CD8-positive, alpha-beta memory T cell (primary cell): ENCODE measurements at regions not wholly inside any gene's neighbourhood (a gene's known extent, or its start where the extent isn't known, plus 50 kb on each side); places are given as distances from the start of the nearest gene placed in this dataset.

Experiments used
- CTCF ChIA-PET: fragments of 350-600 bp; sonication (Branson Sonifier 250); formaldehyde crosslinking; loops from one replicate; lab custom pipeline; 2021; ENCODE audit warnings: antibody characterized with exemption; lab: Charles Lee
- POLR2A ChIA-PET: fragments of 350-600 bp; sonication (Branson Sonifier 250); formaldehyde crosslinking; loops from one replicate; lab custom pipeline; 2021; ENCODE audit warnings: antibody characterized with exemption; lab: Charles Lee
- DNase-seq, 5 donors: peaks; one replicate each; pipeline versions ENCODE4 v3.0.0 to v3.0.0-alpha.2; 2020 to 2022; ENCODE audit warnings: mixed read lengths in 1 of 5
- H3K27ac ChIP-seq: one replicate; pipeline ENCODE4 v1.7.0; 2013; ENCODE audit warnings: low read depth, mild to moderate bottlenecking, low read length, moderate library complexity
- H3K27me3 ChIP-seq: 2 replicates; pipeline ENCODE4 v1.7.0; 2013; ENCODE audit warnings: low read length, mild to moderate bottlenecking; ENCODE audit not compliant: insufficient read depth, poor library complexity, severe bottlenecking
- H3K36me3 ChIP-seq: 2 replicates; pipeline ENCODE4 v1.7.0; 2013; ENCODE audit warnings: mild to moderate bottlenecking, low read length, moderate library complexity; ENCODE audit not compliant: insufficient read depth
- H3K4me1 ChIP-seq: 2 replicates; pipeline ENCODE4 v1.7.0; 2013; ENCODE audit warnings: mild to moderate bottlenecking, low read length, moderate library complexity; ENCODE audit not compliant: insufficient read depth
- H3K4me3 ChIP-seq: 2 replicates; pipeline ENCODE4 v1.7.0; 2013; ENCODE audit warnings: mild to moderate bottlenecking, low read length
- H3K9me3 ChIP-seq: 2 replicates; pipeline ENCODE4 v1.7.0; 2013; ENCODE audit warnings: mild to moderate bottlenecking, low read length
- H3K27ac Mint-ChIP-seq, 8 donors: one replicate each; pipeline ENCODE4 v1.8.0; 2020 to 2021; ENCODE audit warnings: mixed read lengths in 8 of 8, mild to moderate bottlenecking in 6 of 8, inconsistent platforms in 3 of 8, moderate library complexity in 3 of 8
- H3K27me3 Mint-ChIP-seq, 2 donors: one replicate each; pipeline ENCODE4 v1.8.0; 2020 to 2021; ENCODE audit warnings: mixed read lengths in 2 of 2, mild to moderate bottlenecking in 1 of 2, moderate library complexity in 1 of 2
- H3K36me3 Mint-ChIP-seq, 3 donors: one replicate each; pipeline ENCODE4 v1.8.0; 2020 to 2021; ENCODE audit warnings: mixed read lengths in 3 of 3, inconsistent platforms in 1 of 3, mild to moderate bottlenecking in 1 of 3
- H3K4me1 Mint-ChIP-seq, 3 donors: one replicate each; pipeline ENCODE4 v1.8.0; 2020 to 2021; ENCODE audit warnings: mixed read lengths in 3 of 3, inconsistent platforms in 1 of 3, mild to moderate bottlenecking in 1 of 3
- H3K4me3 Mint-ChIP-seq, 7 donors: one replicate each; pipeline ENCODE4 v1.8.0; 2020 to 2021; ENCODE audit warnings: mixed read lengths in 7 of 7, mild to moderate bottlenecking in 6 of 7, moderate library complexity in 4 of 7, inconsistent platforms in 2 of 7
- H3K9me3 Mint-ChIP-seq, 5 donors: one replicate each; pipeline ENCODE4 v1.8.0; 2020 to 2022; ENCODE audit warnings: mixed read lengths in 5 of 5, mild to moderate bottlenecking in 3 of 5, moderate library complexity in 2 of 5, inconsistent platforms in 1 of 5

DNA sequence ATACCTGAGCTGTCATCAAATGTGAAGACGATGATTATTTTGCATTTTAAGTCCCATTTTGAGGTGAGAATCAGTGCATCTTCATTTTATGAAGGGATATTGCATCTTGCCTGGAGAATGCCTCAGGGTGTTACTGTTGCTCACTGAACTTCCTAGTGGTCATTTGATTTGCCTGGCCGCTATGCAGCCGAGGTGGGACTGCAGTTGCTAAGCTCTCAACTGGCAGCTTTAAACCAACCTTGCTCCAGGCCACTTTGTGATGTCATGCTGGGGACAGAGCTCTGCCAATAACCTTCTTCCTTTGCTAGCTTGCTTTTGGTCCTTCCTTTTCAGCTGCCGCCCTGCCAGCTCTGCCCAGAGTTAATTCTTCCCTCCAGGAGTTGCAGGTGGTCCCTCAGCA, 409.4 kb upstream of the B3GAT1 start:
- H3K9me3 ChIP-seq, result no peaks in the 10 kb centered on the region
- Mint-ChIP-seq H3K36me3 (no peaks in the 10 kb centered on the region), H3K27ac (no peak overlapping the region), H3K4me3 (no peak overlapping the region), H3K27me3 (peaks cover 16 to 54% of the 10 kb centered on the region in 2 donors), H3K9me3 (no peaks in the 10 kb centered on the region), H3K4me1 (no peaks in the 10 kb centered on the region)
- no peaks in the 10 kb centered on the region for H3K36me3 ChIP-seq
- POLR2A ChIA-PET, result no interaction called here
- H3K4me1 ChIP-seq, result no peaks in the 10 kb centered on the region
- H3K27me3 ChIP-seq, result peaks cover 6% of the 10 kb centered on the region
- H3K27ac ChIP-seq, result no peak overlapping the region
- no peak overlapping the region for H3K4me3 ChIP-seq
- DNase-seq, result no peak
- CTCF ChIA-PET, result no interaction called here

DNA sequence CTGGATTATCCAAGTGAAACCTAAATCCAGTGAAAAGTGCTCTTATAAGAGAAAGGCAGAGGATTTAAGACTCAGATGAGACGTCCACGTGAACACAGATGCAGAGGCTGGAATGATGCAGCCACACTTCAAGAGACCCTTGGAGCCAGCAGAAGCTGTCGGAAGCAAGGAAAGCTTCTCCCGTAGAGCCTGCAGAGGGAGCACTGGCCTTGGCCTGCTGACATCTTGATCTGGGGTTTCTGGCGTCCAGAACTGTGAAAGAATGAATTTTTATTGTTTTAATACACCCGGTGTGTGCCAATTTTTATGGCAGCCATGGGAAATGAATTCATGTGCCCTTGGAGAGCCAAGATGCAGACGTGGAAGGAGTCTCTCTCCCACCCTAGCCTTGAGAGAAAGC, 407.0 kb upstream of the B3GAT1 start:
- Mint-ChIP-seq H3K4me3 (no peak overlapping the region), H3K4me1 (no peaks in the 10 kb centered on the region), H3K27me3 (peaks cover 16 to 52% of the 10 kb centered on the region in 2 donors), H3K9me3 (no peaks in the 10 kb centered on the region), H3K36me3 (no peaks in the 10 kb centered on the region), H3K27ac (no peak overlapping the region)
- no peak overlapping the region for H3K27ac ChIP-seq
- ChIA-PET POLR2A (no interaction called here), CTCF (no interaction called here)
- no peaks in the 10 kb centered on the region for H3K4me1 ChIP-seq
- H3K27me3 ChIP-seq, result peaks cover 6% of the 10 kb centered on the region
- no peaks in the 10 kb centered on the region for H3K36me3 ChIP-seq
- no peak for DNase-seq
- no peak overlapping the region for H3K4me3 ChIP-seq
- no peaks in the 10 kb centered on the region for H3K9me3 ChIP-seq

DNA sequence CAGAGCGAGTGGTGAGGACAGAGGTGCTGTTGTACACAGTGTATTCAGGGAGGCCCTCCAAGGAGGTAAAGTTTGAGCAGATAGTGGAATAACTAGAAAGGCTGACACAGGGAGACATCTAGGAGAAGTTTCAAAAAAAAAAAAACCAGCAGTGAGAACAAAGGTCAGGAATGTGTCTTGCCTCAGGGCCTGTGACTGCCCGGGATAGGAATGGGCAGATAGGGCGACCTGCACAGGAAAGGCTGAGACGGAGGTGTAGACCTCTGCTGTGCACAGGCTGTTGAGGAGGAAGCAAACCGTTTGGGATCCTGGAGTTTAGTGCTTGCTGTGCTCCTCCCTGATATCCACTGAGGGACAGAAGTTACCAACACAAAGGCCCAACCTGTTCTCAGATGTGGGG, 406.5 kb upstream of the B3GAT1 start:
- Mint-ChIP-seq H3K27ac (no peak overlapping the region), H3K36me3 (no peaks in the 10 kb centered on the region), H3K27me3 (peaks cover 15 to 46% of the 10 kb centered on the region in 2 donors), H3K4me3 (no peak overlapping the region), H3K4me1 (no peaks in the 10 kb centered on the region), H3K9me3 (no peaks in the 10 kb centered on the region)
- H3K4me1 ChIP-seq, result no peaks in the 10 kb centered on the region
- H3K27ac ChIP-seq, result no peak overlapping the region
- no peaks in the 10 kb centered on the region for H3K36me3 ChIP-seq
- no peaks in the 10 kb centered on the region for H3K9me3 ChIP-seq
- ChIA-PET POLR2A (no interaction called here), CTCF (no interaction called here)
- no peak for DNase-seq
- H3K27me3 ChIP-seq, result peaks cover 6% of the 10 kb centered on the region
- no peak overlapping the region for H3K4me3 ChIP-seq

DNA sequence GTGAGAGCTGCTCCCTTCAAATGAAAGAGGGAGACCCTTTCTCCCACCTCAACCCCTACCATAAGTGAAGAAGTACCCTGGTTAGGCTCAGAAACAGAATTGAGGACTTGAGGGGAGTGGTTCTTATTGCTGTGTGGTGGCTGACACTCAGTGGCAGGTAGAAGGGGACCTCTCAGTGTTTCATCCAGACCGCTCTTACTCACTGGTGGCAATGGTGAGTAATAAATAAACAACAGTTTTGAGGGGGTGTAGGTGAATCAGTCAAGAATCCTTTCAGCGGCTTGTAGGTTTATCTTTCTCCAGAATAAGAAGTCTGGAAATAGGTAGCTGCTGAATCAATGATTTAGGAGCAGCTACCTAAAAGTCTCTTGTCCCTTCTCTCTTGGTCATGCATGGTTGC, 403.4 kb upstream of the B3GAT1 start:
- POLR2A ChIA-PET, result no interaction called here
- no peaks in the 10 kb centered on the region for H3K4me1 Mint-ChIP-seq
- peaks cover 6% of the 10 kb centered on the region for H3K27me3 ChIP-seq

DNA sequence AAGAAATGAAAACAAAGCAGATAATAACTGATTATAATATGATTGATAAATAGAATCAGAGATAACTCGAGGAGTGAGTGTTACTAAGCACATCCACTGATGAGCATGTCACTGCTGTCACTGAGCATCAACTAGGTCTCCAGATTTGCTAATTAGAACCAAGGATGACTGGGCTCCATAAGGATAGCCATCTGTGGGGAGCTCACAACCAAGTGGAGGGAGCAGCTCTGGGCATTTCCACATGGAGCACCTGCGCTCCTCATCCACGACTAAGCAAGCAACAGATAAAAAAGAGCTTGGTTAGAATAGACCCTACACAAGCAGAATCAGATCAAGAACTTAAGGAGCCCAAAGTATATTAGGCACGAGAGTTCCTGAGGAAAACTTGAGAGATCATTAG, 396.0 kb upstream of the B3GAT1 start:
- CTCF ChIA-PET, result no interaction called here
- H3K27ac ChIP-seq, result no peak overlapping the region
- H3K36me3 Mint-ChIP-seq, result no peaks in the 10 kb centered on the region

More for the DNA sequence above, 403.4 kb upstream of the B3GAT1 start:
- H3K4me1 ChIP-seq, result no peaks in the 10 kb centered on the region
- Mint-ChIP-seq H3K36me3 (no peaks in the 10 kb centered on the region), H3K4me3 (no peak overlapping the region), H3K27me3 (peaks cover 15 to 30% of the 10 kb centered on the region in 2 donors), H3K27ac (no peak overlapping the region), H3K9me3 (no peaks in the 10 kb centered on the region)
- CTCF ChIA-PET, result no interaction called here
- H3K4me3 ChIP-seq, result no peak overlapping the region
- H3K9me3 ChIP-seq, result no peaks in the 10 kb centered on the region
- H3K36me3 ChIP-seq, result no peaks in the 10 kb centered on the region
- no peak overlapping the region for H3K27ac ChIP-seq
- no peak for DNase-seq

DNA sequence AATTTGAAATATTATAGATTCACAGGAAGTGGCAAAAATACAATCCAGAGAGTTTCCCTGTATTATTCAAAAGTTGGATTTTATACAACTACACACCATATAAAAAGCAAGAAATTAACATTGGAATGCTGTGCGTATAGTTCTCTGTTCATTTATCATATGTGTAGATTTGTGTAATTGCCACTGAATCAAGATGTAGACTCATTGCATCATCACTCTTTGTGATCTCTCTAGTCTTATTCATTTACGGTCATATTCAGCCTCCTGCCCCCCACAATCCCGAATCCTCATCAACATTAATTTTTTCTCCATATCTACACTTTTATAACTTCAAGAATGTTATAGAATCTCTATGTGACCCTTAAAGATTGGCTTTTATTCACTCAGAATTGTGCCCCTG, 390.6 kb upstream of the B3GAT1 start:
- Histone ChIP-seq H3K9me3 (no peaks in the 10 kb centered on the region), H3K27ac (no peak overlapping the region), H3K4me1 (no peaks in the 10 kb centered on the region), H3K36me3 (no peaks in the 10 kb centered on the region), H3K4me3 (no peak overlapping the region), H3K27me3 (no peaks in the 10 kb centered on the region)
- no peaks in the 10 kb centered on the region for H3K9me3 Mint-ChIP-seq
- no peaks in the 10 kb centered on the region for H3K36me3 Mint-ChIP-seq
- H3K4me3 Mint-ChIP-seq, result no peak overlapping the region
- H3K4me1 Mint-ChIP-seq, result no peaks in the 10 kb centered on the region
- ChIA-PET POLR2A (no interaction called here), CTCF (no interaction called here)
- H3K27me3 Mint-ChIP-seq, result peaks cover 9 to 53% of the 10 kb centered on the region in 2 donors
- no peak overlapping the region for H3K27ac Mint-ChIP-seq
- DNase-seq, result no peak

More for the DNA sequence above, 396.0 kb upstream of the B3GAT1 start:
- H3K36me3 ChIP-seq, result no peaks in the 10 kb centered on the region
- no peak overlapping the region for H3K4me3 ChIP-seq
- Mint-ChIP-seq H3K27ac (no peak overlapping the region), H3K4me3 (no peak overlapping the region), H3K4me1 (no peaks in the 10 kb centered on the region), H3K9me3 (no peaks in the 10 kb centered on the region), H3K27me3 (peaks cover 8 to 25% of the 10 kb centered on the region in 2 donors)
- no peaks in the 10 kb centered on the region for H3K27me3 ChIP-seq
- POLR2A ChIA-PET, result no interaction called here
- no peak for DNase-seq
- H3K9me3 ChIP-seq, result no peaks in the 10 kb centered on the region
- H3K4me1 ChIP-seq, result no peaks in the 10 kb centered on the region

DNA sequence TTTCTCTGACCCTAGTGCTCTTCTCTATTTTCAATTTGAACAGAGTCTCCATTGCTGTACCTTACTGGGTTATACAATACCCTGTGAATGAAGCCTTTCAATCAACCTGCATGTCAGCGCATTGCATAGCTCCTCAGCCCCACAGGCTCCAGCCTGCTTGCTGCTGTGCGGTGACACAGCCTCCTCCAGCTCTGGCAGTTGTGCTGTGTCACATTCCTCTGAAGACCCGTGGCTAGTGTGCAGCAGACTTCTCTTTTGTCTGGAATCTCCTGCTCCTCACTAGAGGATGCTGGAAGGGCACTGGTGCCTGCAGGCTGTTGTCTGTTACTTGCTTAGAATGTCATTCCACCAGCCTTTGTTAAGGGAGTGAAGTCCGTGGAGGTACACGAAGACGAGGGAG, 390.1 kb upstream of the B3GAT1 start:
- Mint-ChIP-seq H3K4me1 (no peaks in the 10 kb centered on the region), H3K36me3 (no peaks in the 10 kb centered on the region), H3K9me3 (no peaks in the 10 kb centered on the region), H3K4me3 (no peak overlapping the region), H3K27ac (no peak overlapping the region), H3K27me3 (peaks cover 8 to 48% of the 10 kb centered on the region in 2 donors)
- POLR2A ChIA-PET, result no interaction called here
- no peaks in the 10 kb centered on the region for H3K27me3 ChIP-seq
- H3K27ac ChIP-seq, result no peak overlapping the region
- H3K36me3 ChIP-seq, result no peaks in the 10 kb centered on the region
- DNase-seq, result no peak
- H3K4me1 ChIP-seq, result no peaks in the 10 kb centered on the region
- no peaks in the 10 kb centered on the region for H3K9me3 ChIP-seq
- CTCF ChIA-PET, result no interaction called here
- no peak overlapping the region for H3K4me3 ChIP-seq

DNA sequence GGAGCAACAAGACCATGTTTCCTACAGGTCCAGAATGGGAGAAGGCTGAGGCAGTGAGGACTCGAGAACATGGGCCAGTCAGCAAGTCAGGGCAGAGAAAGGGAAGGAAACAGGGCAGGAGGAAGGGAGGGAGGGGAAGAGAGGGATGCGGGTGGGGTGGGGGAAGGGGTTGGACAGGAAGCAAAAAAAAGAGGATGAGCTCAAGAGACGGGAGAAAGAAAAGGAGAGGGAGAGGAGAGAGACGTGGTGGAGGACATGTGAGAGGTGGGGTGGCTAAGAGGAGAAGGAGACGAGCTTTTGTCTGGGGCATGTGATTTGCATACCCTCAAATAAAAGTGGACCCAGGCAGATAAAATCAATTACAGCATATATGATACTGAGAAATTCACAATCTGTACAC, 389.5 kb upstream of the B3GAT1 start:
- Histone ChIP-seq H3K4me3 (no peak overlapping the region), H3K36me3 (no peaks in the 10 kb centered on the region), H3K4me1 (no peaks in the 10 kb centered on the region), H3K27me3 (no peaks in the 10 kb centered on the region), H3K27ac (no peak overlapping the region), H3K9me3 (no peaks in the 10 kb centered on the region)
- peaks cover 7 to 47% of the 10 kb centered on the region in 2 donors for H3K27me3 Mint-ChIP-seq
- CTCF ChIA-PET, result no interaction called here
- no peaks in the 10 kb centered on the region for H3K4me1 Mint-ChIP-seq
- H3K4me3 Mint-ChIP-seq, result no peak overlapping the region
- POLR2A ChIA-PET, result no interaction called here
- H3K9me3 Mint-ChIP-seq, result no peaks in the 10 kb centered on the region
- DNase-seq, result no peak
- H3K36me3 Mint-ChIP-seq, result no peaks in the 10 kb centered on the region
- no peak overlapping the region for H3K27ac Mint-ChIP-seq

DNA sequence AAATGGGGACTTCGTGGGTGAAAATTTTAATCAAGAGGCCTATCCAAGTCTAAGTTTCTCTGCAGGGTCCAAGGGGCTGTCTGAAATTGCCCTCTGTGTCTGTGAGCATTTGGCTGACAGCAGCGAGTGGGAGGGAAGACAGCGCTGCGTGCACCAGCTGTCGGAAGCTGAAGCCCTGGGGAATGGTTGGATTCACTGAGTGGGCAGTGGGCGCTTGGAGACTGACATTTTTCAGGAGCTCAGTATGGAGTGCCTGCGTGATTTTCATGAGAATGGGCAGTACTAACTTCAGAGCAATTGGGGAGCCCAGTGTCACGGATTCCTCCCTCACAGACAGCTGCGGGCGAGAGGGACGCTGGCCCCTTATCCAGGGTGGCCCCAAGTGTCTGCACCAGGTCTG, 388.8 kb upstream of the B3GAT1 start:
- POLR2A ChIA-PET, result no interaction called here

More for the DNA sequence above, 388.8 kb upstream of the B3GAT1 start:
- Histone ChIP-seq H3K36me3 (no peaks in the 10 kb centered on the region), H3K4me3 (no peak overlapping the region), H3K27me3 (no peaks in the 10 kb centered on the region), H3K9me3 (no peaks in the 10 kb centered on the region), H3K4me1 (no peaks in the 10 kb centered on the region), H3K27ac (no peak overlapping the region)
- Mint-ChIP-seq H3K27ac (no peak overlapping the region), H3K36me3 (no peaks in the 10 kb centered on the region), H3K4me1 (no peaks in the 10 kb centered on the region), H3K9me3 (no peaks in the 10 kb centered on the region), H3K27me3 (peaks cover 7 to 42% of the 10 kb centered on the region in 2 donors), H3K4me3 (no peak overlapping the region)
- CTCF ChIA-PET, result no interaction called here
- no peak for DNase-seq
